GM18517 (cell line): ENCODE measurements at regions not wholly inside any gene's neighbourhood (a gene's known extent, or its start where the extent isn't known, plus 50 kb on each side); places are given as distances from the start of the nearest gene placed in this dataset.

Source experiments
- ATAC-seq: cut with Tn5 transposase; IDR thresholded peaks from one replicate; pipeline ENCODE4 v1.9.1; 2021; ENCODE audit warnings: mild to moderate bottlenecking, moderate library complexity; ENCODE audit not compliant: unreplicated experiment

GRCh38 chr5:34582371-34582770 lies 73.8 kb upstream of the RAI14 start:
- no peak for ATAC-seq

- no peak for ATAC-seq
These were observed 73.0 kb upstream of the RAI14 start for GRCh38 chr5:34583167-34583566.

- no peak for ATAC-seq
These were observed 72.0 kb upstream of the RAI14 start for GRCh38 chr5:34584165-34584564.

DNA sequence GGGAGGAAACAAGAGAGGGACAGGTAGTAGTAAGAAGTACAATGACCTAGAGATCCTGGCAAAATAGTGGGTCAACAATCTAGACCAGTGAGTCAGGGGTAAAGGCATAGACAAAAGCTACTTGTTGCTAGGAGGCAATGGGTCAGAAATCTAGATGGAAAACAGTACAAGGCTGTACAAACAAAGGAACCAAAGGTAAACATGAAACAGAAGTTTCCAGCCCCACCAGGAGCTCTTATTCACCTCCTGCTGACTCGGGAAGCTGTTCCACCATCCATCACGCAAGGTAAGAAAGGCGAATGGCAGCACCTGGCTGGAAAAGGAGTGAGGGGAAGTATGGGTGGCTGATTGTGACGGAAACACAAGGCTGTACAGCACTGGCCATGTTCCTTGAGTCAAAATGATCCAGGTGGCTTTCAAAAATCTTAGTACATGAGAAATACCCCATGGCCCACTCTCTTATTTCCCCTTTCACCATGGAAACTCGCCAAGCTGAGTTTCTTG lies 70.5 kb upstream of the RAI14 start:
- no peak for ATAC-seq

- no peak for ATAC-seq
These were observed 69.8 kb upstream of the RAI14 start for GRCh38 chr5:34586117-34586885.

DNA sequence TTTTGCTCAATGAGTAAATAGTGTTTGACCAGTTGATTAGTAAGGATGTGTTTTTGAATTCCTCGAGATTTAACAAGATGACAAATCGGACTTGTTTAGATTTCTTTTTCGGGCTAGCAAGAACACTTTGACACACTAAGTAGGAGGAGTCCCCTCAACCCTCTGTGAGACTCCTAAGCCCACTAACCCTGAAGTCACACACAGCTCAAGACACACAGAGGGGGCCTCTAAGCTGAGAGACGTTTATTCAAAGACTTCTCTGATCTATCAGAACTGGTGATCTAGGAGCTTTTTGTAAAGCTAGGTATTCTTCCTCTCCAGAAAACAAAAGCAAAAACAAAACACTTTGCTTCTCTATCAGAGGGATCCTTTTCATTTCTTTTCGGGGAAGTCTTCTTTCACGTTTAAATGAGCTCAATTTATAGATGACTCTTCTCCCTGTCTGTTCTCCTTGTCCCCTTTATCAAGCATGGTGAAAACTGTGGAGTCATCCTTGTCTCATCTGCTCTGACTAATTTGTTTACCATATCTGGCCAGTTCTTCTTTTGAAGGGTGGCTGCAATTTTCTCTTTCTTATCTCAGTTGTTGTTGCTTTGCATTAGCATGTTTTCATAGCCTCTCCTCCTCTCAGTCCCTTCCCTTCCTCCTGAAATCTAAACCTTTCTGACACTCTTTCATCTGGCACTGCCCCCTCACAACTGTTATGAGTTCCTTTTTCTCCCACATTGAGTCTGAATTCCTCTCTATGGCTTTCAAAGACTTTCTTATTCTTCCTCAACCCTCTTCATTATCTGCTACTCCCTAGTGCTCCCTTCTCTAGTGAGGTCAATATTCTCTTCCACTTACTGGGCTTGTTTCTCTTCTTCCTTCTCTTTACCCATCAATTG lies 68.5 kb upstream of the RAI14 start:
- ATAC-seq, result no peak

DNA sequence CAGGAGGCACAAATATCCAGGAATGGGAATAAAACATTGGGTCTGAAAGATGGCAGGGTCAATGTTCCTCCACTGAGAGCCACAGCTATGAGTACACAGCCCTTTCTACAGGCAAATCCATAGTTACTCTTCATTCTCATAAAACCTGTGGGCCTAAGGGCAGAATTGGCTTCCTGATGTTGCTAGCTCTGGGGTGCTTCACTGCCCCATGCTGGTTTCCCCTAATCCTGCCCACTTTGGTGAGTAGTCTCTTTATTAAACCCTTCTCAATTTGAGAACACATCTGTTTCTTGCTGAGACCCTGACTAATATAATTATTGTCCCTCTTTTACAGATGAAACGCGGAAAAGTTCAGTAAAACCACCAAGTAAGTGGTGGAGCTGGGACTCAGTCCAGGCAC lies 66.3 kb upstream of the RAI14 start:
- no peak for ATAC-seq

DNA sequence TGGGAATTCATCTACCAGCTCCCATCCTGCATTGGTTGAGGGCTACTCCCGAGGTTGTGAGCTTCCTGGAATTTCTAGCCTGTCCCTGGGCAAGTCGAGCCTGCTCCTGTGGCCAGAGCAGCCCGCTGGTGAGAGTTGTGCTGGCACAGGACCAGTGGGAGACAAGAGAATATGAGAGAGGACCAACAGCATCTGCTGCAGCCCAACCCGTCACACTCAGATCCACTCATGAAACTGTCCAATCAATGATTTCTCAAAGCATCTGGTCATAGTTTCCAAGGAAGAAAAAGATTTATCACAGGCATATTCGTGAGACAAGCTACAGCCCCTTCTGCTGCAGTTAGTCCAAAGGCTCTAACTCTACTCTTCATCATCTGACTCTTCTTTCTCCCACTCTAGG lies 64.4 kb upstream of the RAI14 start:
- ATAC-seq, result no peak

GRCh38 chr5:34597034-34598027 lies 58.8 kb upstream of the RAI14 start:
- ATAC-seq, result no peak

DNA sequence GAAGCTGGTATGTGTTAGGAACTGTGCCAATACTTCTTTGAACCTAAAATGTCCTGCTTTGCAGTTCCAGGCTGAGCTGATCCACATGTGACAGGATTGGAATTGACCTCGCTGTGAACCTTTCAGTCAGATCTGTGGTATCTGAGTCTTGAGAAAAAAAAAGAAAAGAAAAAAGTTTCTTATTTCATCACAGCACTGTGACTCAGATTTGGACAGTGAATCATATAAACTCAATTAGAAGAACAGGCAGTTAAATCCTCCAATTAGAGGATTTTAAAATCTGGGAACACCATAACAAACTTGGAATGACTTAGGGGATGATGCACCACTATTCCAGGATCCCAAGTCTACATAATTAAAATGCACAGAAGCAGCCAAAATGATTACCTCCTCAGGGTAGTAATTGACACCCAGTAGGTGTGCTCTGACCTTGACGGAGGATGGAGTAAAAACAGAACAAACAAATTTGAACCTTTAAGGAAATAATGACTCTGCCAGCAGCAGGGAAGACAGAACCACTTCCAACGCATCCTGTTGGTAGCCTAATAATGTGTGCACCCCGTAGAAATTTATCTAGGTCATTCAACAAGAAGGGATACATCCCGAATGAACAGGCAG lies 57.8 kb upstream of the RAI14 start:
- ATAC-seq, result no peak

GRCh38 chr5:34599471-34600117 lies 56.5 kb upstream of the RAI14 start:
- ATAC-seq, result no peak

- ATAC-seq, result no peak
These were observed 56.0 kb upstream of the RAI14 start for GRCh38 chr5:34600118-34600493.

DNA sequence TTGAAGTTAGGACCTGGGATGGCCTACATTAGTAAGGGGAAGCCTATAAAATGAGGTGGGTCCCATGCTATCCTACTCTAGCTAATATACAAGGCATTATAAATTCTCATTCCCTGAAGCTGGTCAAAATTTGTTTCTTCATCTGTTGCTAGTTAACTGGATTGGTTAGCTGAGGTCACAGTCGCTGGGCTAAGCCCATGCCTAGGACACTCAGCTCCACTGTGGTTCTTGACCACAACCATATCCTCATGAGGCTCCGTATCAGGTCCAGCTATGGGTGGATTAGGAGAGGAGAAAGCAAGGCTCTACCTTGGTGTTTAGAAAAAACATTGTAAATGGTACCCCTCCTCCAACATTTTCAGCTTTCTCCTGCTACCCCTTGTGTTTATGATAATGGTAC lies 52.8 kb upstream of the RAI14 start:
- no peak for ATAC-seq

DNA sequence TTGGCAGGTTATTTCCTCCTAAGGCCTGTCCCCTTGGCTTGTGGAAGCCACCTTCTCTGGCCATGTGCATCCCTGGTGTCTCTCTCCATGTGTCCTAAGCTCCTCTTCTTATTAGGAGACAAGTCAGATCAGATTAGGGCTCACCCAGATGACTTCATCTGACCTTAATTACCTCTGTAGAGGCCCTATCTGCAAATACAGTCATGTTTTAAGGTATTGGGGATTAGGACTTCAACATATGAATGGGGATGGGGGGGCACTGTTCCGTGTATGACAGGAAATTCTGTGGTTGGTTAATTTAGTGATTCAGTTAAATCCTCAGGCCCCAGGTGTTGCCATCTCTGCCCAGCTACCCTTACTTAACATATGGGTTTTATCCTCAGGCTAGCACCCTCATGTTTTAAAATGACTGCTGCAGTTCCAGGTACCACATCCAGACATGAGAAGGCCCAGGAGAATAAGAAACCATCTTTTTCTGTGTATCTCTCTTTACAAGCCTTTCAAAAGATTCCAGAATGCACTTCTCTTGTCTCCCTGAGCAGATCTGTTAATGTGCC lies 51.9 kb upstream of the RAI14 start:
- no peak for ATAC-seq

DNA sequence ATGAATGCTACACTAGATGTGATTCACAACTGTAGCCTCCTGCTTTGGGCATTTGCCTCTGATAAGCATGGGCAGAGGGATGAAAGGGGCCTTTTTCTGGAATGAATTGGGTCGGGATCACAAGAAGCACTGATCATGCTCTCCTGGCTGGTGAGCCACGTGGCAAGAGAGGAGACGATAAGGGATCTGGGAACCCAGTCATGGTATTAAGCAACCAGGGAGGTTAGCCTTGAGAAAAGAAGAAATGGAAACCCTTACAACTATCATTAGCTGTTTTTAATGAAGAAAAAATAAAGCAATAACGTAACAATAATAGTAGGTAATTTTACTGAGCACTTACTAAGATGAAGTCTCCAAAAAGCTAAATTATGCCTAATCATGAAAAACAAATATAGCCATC lies 50.0 kb upstream of the RAI14 start:
- no peak for ATAC-seq
